ENCODE measurements at regions not wholly inside any gene's neighbourhood (a gene's known extent, or its start where the extent isn't known, plus 50 kb on each side); places are given as distances from the start of the nearest gene placed in this dataset.

DNA sequence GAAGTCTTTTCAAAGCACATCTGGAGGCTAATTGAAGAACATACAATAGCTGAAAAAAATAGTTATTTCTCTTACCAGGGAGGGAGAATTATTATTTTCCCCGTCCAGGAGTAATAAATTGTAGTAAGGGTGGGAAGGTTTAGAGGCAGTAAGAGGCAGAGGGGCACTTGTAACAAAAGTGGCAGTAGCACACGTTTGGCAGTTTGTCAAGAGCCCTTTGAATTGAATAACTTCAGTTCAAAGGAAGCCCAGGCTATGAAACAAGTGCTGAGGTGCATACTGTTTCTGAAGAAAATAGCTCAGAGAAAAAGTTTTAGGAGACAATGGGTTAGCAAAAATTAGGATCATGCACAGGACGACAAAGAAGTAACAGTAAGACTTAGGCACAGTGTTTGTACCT, 451.3 kb downstream of the LRRC70 start (continued):
- TF ChIP-seq ZNF687 (IDR thresholded peaks at IDR 0.05) (no peak), MXI1 (IDR thresholded peaks at IDR 0.05; ENCODE audit: low read depth, low read length) (no peak), ZNF207 (IDR thresholded peaks at IDR 0.05; ENCODE audit: borderline replicate concordance) (no peak), BACH1 (IDR thresholded peaks at IDR 0.05; ENCODE audit: borderline replicate concordance) (no peak), RUNX3 (IDR thresholded peaks at IDR 0.05; ENCODE audit: low read length) (no peak), NFYA (IDR thresholded peaks at IDR 0.05; ENCODE audit: borderline replicate concordance, low read depth, low read length) (no peak), PAX8 (IDR thresholded peaks at IDR 0.05) (no peak), HDAC2 (IDR thresholded peaks at IDR 0.05) (no peak), RCOR1 (conservative IDR thresholded peaks at IDR 0.05; ENCODE audit: low read depth, low read length) (no peak), ASH2L (IDR thresholded peaks at IDR 0.05; ENCODE audit: borderline replicate concordance, low read depth) (no peak), JUND (IDR thresholded peaks at IDR 0.05; ENCODE audit: low read depth, low read length) (no peak), SMAD5 (IDR thresholded peaks at IDR 0.05; ENCODE audit: low read depth) (no peak), NRF1 (conservative IDR thresholded peaks at IDR 0.05; ENCODE audit: low read depth, low read length) (no peak)

Measured in GM12878 (cell line).